Keratinocyte (primary cell): ENCODE measurements at regions not wholly inside any gene's neighbourhood (a gene's known extent, or its start where the extent isn't known, plus 50 kb on each side); places are given as distances from the start of the nearest gene placed in this dataset.

Source experiments
- DNase-seq: peaks from one replicate; pipeline ENCODE4 v3.0.0-alpha.2; 2011; ENCODE audit warnings: low read depth, missing footprints, low spot score
- FAIRE-seq: peaks from 2 replicates; lab custom pipeline; 2011; peaks lifted over from hg19 to GRCh38; lab: Jason Lieb, UNC
- H2AFZ ChIP-seq: 2 replicates; pipeline ENCODE4 v1.6.0; 2012; ENCODE audit warnings: low read length, control low read depth, inconsistent platforms; ENCODE audit not compliant: control insufficient read depth
- H3K27ac ChIP-seq: 2 replicates; pipeline ENCODE4 v1.5.1; 2011; ENCODE audit warnings: low read length; ENCODE audit not compliant: control insufficient read depth, insufficient read depth
- H3K27me3 ChIP-seq: 3 replicates; pipeline ENCODE4 v1.6.0; 2011; ENCODE audit warnings: low read length; ENCODE audit not compliant: control insufficient read depth, insufficient read depth; ENCODE audit errors: extremely low read depth
- H3K36me3 ChIP-seq, 2 experiments: 2 replicates in 1 of 2; 3 replicates in 1 of 2; pipeline ENCODE4 v1.5.1; 2011; ENCODE audit warnings: low read length in 2 of 2, mild to moderate bottlenecking in 1 of 2; ENCODE audit not compliant: control insufficient read depth in 2 of 2, insufficient read depth in 2 of 2; ENCODE audit errors: extremely low read depth in 1 of 2
- H3K4me1 ChIP-seq: 3 replicates; pipeline ENCODE4 v1.5.1; 2011; ENCODE audit warnings: low read length; ENCODE audit not compliant: control insufficient read depth, insufficient read depth; ENCODE audit errors: extremely low read depth
- H3K4me2 ChIP-seq: 3 replicates; pipeline ENCODE4 v1.6.0; 2011; ENCODE audit warnings: low read depth, low read length; ENCODE audit not compliant: control insufficient read depth, insufficient read depth; ENCODE audit errors: extremely low read depth
- H3K4me3 ChIP-seq, 3 experiments: fragments of 200-600 bp in 1 of 3; sonication (generic) in 1 of 3; 2 replicates in 2 of 3; 3 replicates in 1 of 3; pipeline ENCODE4 v1.5.1; 2011 to 2016; ENCODE audit warnings: low read length in 3 of 3, mild to moderate bottlenecking in 3 of 3, control low read depth in 2 of 3, inconsistent platforms in 1 of 3, low read depth in 1 of 3, mixed read lengths in 1 of 3, mixed run types in 1 of 3, moderate library complexity in 1 of 3; ENCODE audit not compliant: control insufficient read depth in 2 of 3, insufficient read depth in 2 of 3; ENCODE audit errors: extremely low read depth in 1 of 3
- H3K79me2 ChIP-seq: 2 replicates; pipeline ENCODE4 v1.6.0; 2012; ENCODE audit warnings: low read length; ENCODE audit not compliant: control insufficient read depth, insufficient read depth
- H3K9ac ChIP-seq: 3 replicates; pipeline ENCODE4 v1.6.0; 2011; ENCODE audit warnings: low read length; ENCODE audit not compliant: control insufficient read depth, insufficient read depth; ENCODE audit errors: extremely low read depth
- H3K9me1 ChIP-seq: 3 replicates; pipeline ENCODE4 v1.6.0; 2011; ENCODE audit warnings: low read length; ENCODE audit not compliant: control insufficient read depth, insufficient read depth; ENCODE audit errors: extremely low read depth
- H3K9me3 ChIP-seq: 2 replicates; pipeline ENCODE4 v1.5.1; 2012; ENCODE audit warnings: low read depth, low read length; ENCODE audit not compliant: control insufficient read depth
- H4K20me1 ChIP-seq: 3 replicates; pipeline ENCODE4 v1.6.0; 2011; ENCODE audit warnings: low read length; ENCODE audit not compliant: control insufficient read depth, insufficient read depth; ENCODE audit errors: extremely low read depth
- EZH2 ChIP-seq: IDR thresholded peaks from one replicate; pipeline ENCODE4 v1.6.1; 2012; ENCODE audit warnings: inconsistent platforms, mild to moderate bottlenecking, low read length, moderate library complexity
- dilution Hi-C: fragments of 300-500 bp; cut with MboI; formaldehyde crosslinking; loops from one replicate; pipeline ENCODE4 v1.7.0; 2020; ENCODE audit warnings: low sequenced_read_pairs; ENCODE audit not compliant: extremely low pct_ligation_motif_present
- TF ChIP-seq, protein P1 (sequence below), 3 experiments: IDR thresholded peaks in 1 of 3; conservative IDR thresholded peaks in 1 of 3; optimal IDR thresholded peaks in 1 of 3; 2 replicates in 2 of 3; 3 replicates in 1 of 3; pipeline versions ENCODE3 to v1.5.1; 2011; ENCODE audit warnings: low read length in 3 of 3, mild to moderate bottlenecking in 3 of 3, moderate library complexity in 2 of 3, control low read depth in 1 of 3, inconsistent platforms in 1 of 3; ENCODE audit not compliant: insufficient read depth in 2 of 3; ENCODE audit errors: extremely low read depth in 1 of 3

DNA sequence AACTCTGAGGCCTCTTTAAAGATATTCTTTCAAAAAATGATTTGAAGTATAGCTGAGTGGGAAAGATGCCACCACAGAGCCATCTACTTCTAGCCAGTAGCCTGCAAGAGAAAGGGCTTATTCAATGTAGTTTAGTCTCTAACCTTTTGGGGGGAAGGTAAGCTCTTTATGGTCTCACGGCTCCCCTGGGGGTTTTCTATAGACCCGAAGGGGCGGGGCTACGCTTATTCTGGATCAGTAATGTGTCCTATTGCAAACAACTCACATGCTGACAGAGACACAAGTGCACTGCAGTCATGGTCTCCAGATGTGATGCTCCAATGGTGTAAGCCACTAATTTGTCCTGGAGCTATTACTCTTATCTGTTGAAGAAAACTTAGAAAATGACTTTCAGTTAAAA is 53.4 kb upstream of the RPS23 start:
- no peak overlapping the region for H3K4me2 ChIP-seq
- H3K4me3 ChIP-seq, result no peak overlapping the region
- FAIRE-seq (no peak), DNase-seq (no peak)
- no peaks in the 10 kb centered on the region for H3K4me1 ChIP-seq
- no peaks in the 10 kb centered on the region for H4K20me1 ChIP-seq
- H3K36me3 ChIP-seq, result no peaks in the 10 kb centered on the region
- H3K9me1 ChIP-seq, result no peaks in the 10 kb centered on the region
- peaks cover 3% of the 10 kb centered on the region for H3K27me3 ChIP-seq
- H3K79me2 ChIP-seq, result no peaks in the 10 kb centered on the region
- dilution Hi-C loops, result no loop called here
- TF ChIP-seq EZH2, result no peak
- TF ChIP-seq, protein P1, sequence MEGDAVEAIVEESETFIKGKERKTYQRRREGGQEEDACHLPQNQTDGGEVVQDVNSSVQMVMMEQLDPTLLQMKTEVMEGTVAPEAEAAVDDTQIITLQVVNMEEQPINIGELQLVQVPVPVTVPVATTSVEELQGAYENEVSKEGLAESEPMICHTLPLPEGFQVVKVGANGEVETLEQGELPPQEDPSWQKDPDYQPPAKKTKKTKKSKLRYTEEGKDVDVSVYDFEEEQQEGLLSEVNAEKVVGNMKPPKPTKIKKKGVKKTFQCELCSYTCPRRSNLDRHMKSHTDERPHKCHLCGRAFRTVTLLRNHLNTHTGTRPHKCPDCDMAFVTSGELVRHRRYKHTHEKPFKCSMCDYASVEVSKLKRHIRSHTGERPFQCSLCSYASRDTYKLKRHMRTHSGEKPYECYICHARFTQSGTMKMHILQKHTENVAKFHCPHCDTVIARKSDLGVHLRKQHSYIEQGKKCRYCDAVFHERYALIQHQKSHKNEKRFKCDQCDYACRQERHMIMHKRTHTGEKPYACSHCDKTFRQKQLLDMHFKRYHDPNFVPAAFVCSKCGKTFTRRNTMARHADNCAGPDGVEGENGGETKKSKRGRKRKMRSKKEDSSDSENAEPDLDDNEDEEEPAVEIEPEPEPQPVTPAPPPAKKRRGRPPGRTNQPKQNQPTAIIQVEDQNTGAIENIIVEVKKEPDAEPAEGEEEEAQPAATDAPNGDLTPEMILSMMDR (optimal IDR thresholded peaks at IDR 0.05 in 1 of 3, IDR thresholded peaks at IDR 0.05 in 1 of 3, conservative IDR thresholded peaks at IDR 0.05 in 1 of 3; ENCODE audit: extremely low read depth in 1 of 3, insufficient read depth in 2 of 3, low read length in 3 of 3), result no peak
- no peak overlapping the region for H3K27ac ChIP-seq
- no peaks in the 10 kb centered on the region for H3K9me3 ChIP-seq
- no peak overlapping the region for H2AFZ ChIP-seq
- H3K9ac ChIP-seq, result no peak overlapping the region

- Histone ChIP-seq H3K36me3 (no peaks in the 10 kb centered on the region), H3K79me2 (no peaks in the 10 kb centered on the region), H2AFZ (no peak overlapping the region), H3K4me2 (no peak overlapping the region), H3K4me1 (no peaks in the 10 kb centered on the region), H3K27me3 (peaks cover 3% of the 10 kb centered on the region), H4K20me1 (no peaks in the 10 kb centered on the region), H3K27ac (no peak overlapping the region), H3K9me3 (no peaks in the 10 kb centered on the region), H3K9ac (no peak overlapping the region), H3K9me1 (no peaks in the 10 kb centered on the region), H3K4me3 (no peak overlapping the region)
- dilution Hi-C loops, result no loop called here
- FAIRE-seq (no peak), DNase-seq (no peak)
- TF ChIP-seq, protein P1 (optimal IDR thresholded peaks at IDR 0.05 in 1 of 3, IDR thresholded peaks at IDR 0.05 in 1 of 3, conservative IDR thresholded peaks at IDR 0.05 in 1 of 3; ENCODE audit: extremely low read depth in 1 of 3, insufficient read depth in 2 of 3, low read length in 3 of 3), result no peak
- TF ChIP-seq EZH2, result no peak
These were observed 52.5 kb upstream of the RPS23 start for GRCh38 chr5:82330530-82331270.
